PC-9 (cell line): ENCODE measurements at regions not wholly inside any gene's neighbourhood (a gene's known extent, or its start where the extent isn't known, plus 50 kb on each side); places are given as distances from the start of the nearest gene placed in this dataset.

Source experiments
- BruUV-seq: library from RNA; stranded (reverse); fragments of 400-500 nt; replicated peaks from 2 replicates; lab custom pipeline; 2021; lab: Mats Ljungman, UMichigan
- CTCF ChIA-PET: fragments of 300-600 bp; sonication (Branson Sonifier 250); formaldehyde crosslinking; loops from one replicate; lab custom pipeline; 2022; ENCODE audit warnings: antibody characterized with exemption; lab: Charles Lee
- POLR2A ChIA-PET: fragments of 300-600 bp; sonication (Branson Sonifier 250); formaldehyde crosslinking; loops from one replicate; lab custom pipeline; 2022; ENCODE audit warnings: antibody characterized with exemption; ENCODE audit not compliant: unreplicated experiment; lab: Charles Lee
- DNase-seq, 2 experiments: peaks; one replicate each; pipeline versions ENCODE4 v3.0.0 to v3.0.0-alpha.2; 2015 to 2022; ENCODE audit warnings: mixed read lengths in 1 of 2
- H2AFZ ChIP-seq: fragments of 200-600 bp; sonication (generic); 2 replicates; pipeline ENCODE4 v1.8.1; 2017; ENCODE audit warnings: antibody characterized with exemption
- H3F3A ChIP-seq: fragments of 200-600 bp; sonication (generic); 2 replicates; pipeline ENCODE4 v1.8.1; 2017; ENCODE audit warnings: antibody characterized with exemption, mild to moderate bottlenecking, low read depth; ENCODE audit not compliant: insufficient read depth
- H3K27ac ChIP-seq: fragments of 200-600 bp; sonication (generic); 2 replicates; pipeline ENCODE4 v1.6.1; 2016; ENCODE audit warnings: mixed run types
- H3K27me3 ChIP-seq: fragments of 200-600 bp; sonication (generic); 2 replicates; pipeline ENCODE4 v1.6.1; 2016; ENCODE audit warnings: low read depth, mixed run types; ENCODE audit not compliant: insufficient read depth
- H3K36me3 ChIP-seq: fragments of 200-600 bp; sonication (generic); 2 replicates; pipeline ENCODE4 v1.6.1; 2016; ENCODE audit warnings: low read depth, mixed run types
- H3K4me1 ChIP-seq: fragments of 200-600 bp; sonication (generic); replicated peaks from 2 replicates; pipeline ENCODE4 v1.6.1; 2016; ENCODE audit warnings: mixed run types; ENCODE audit not compliant: insufficient read depth
- H3K4me2 ChIP-seq: fragments of 200-600 bp; sonication (generic); 2 replicates; pipeline ENCODE4 v1.6.1; 2017; ENCODE audit warnings: mixed run types
- H3K4me3 ChIP-seq: fragments of 200-600 bp; sonication (generic); 2 replicates; pipeline ENCODE4 v1.6.1; 2016; ENCODE audit warnings: mixed run types
- H3K79me2 ChIP-seq: fragments of 200-600 bp; sonication (generic); 2 replicates; pipeline ENCODE4 v1.6.1; 2017; ENCODE audit warnings: low read depth, mixed run types
- H3K9me2 ChIP-seq: fragments of 200-600 bp; sonication (generic); 2 replicates; pipeline ENCODE4 v1.8.1; 2017; ENCODE audit warnings: mild to moderate bottlenecking; ENCODE audit not compliant: insufficient read depth
- H3K9me3 ChIP-seq: fragments of 200-600 bp; sonication (generic); 2 replicates; pipeline ENCODE4 v1.8.1; 2016; ENCODE audit warnings: low read depth; ENCODE audit not compliant: insufficient read depth
- H4K20me1 ChIP-seq: fragments of 200-600 bp; sonication (generic); 2 replicates; pipeline ENCODE4 v1.8.1; 2017; ENCODE audit not compliant: insufficient read depth
- CTCF ChIP-seq: fragments of 200-600 bp; sonication (generic); conservative IDR thresholded peaks from 2 replicates; pipeline ENCODE4 v1.6.1; 2017; ENCODE audit warnings: mixed run types, antibody characterized with exemption, mild to moderate bottlenecking, moderate library complexity
- EZH2 ChIP-seq: fragments of 200-600 bp; sonication (generic); IDR thresholded peaks from 2 replicates; pipeline ENCODE4 v1.8.0; 2017; ENCODE audit warnings: antibody characterized with exemption, low read depth
- intact Hi-C: fragments of 100-400 bp; cut with micrococcal nuclease; formaldehyde crosslinking; loops from one replicate; pipeline ENCODE4 v1.10.0; 2022; ENCODE audit not compliant: unreplicated experiment

GRCh38 chr2:104385743-104386142, 468.2 kb upstream of the POU3F3 start:
- no peak for TF ChIP-seq CTCF
- TF ChIP-seq EZH2: no peak
- POLR2A ChIA-PET: no interaction called here
- no peaks in the 10 kb centered on the region for H3K79me2 ChIP-seq

DNA sequence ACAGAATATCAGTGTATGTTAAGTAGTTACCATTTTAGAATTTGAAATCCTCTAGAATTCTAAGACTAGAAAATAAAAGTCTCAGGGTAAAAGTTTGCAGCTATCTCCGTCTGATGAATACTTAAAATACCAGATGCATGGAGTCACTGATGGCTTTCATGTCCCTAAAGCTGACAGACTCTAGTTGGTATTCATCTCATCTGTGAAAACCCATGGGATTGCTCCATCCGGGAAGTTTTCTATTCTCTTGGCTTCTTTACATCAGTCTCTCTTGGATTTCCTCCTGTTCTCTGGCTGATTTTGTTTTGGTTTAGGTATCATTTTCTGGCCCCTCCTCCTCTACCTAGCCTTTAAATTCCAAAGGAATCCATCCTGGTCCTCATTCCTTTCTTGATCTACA, 465.6 kb upstream of the POU3F3 start:
- intact Hi-C loops: no loop called here
- Histone ChIP-seq H3K4me1 (no peaks in the 10 kb centered on the region), H3K9me3 (no peaks in the 10 kb centered on the region), H3K4me3 (no peak overlapping the region), H3K79me2 (no peaks in the 10 kb centered on the region), H3K9me2 (no peaks in the 10 kb centered on the region), H3K27me3 (no peaks in the 10 kb centered on the region), H4K20me1 (no peaks in the 10 kb centered on the region), H3K4me2 (no peak overlapping the region), H3F3A (no peaks in the 10 kb centered on the region), H2AFZ (no peak overlapping the region), H3K36me3 (no peaks in the 10 kb centered on the region), H3K27ac (no peak overlapping the region)
- DNase-seq: no peak
- TF ChIP-seq CTCF: no peak
- TF ChIP-seq EZH2: no peak
- ChIA-PET POLR2A (no interaction called here), CTCF (no interaction called here)
- no TSS peak for BruUV-seq

More at GRCh38 chr2:104385743-104386142, 468.2 kb upstream of the POU3F3 start:
- Histone ChIP-seq H3K9me3 (no peaks in the 10 kb centered on the region), H3K9me2 (no peaks in the 10 kb centered on the region), H3K27me3 (no peaks in the 10 kb centered on the region), H4K20me1 (no peaks in the 10 kb centered on the region), H3K27ac (no peak overlapping the region), H3F3A (no peaks in the 10 kb centered on the region), H3K4me3 (no peak overlapping the region), H2AFZ (no peak overlapping the region), H3K36me3 (no peaks in the 10 kb centered on the region), H3K4me2 (no peak overlapping the region), H3K4me1 (no peaks in the 10 kb centered on the region)
- CTCF ChIA-PET: no interaction called here
- intact Hi-C loops: no loop called here
- BruUV-seq: no TSS peak
- DNase-seq: no peak

- Histone ChIP-seq H3K27me3 (peaks cover 12% of the 10 kb centered on the region; the same call in 1 of the 2 replicates), H2AFZ (no peak overlapping the region), H3K4me1 (no peaks in the 10 kb centered on the region), H3K4me3 (no peak overlapping the region), H3F3A (no peaks in the 10 kb centered on the region), H3K79me2 (no peaks in the 10 kb centered on the region), H3K27ac (no peak overlapping the region), H3K36me3 (no peaks in the 10 kb centered on the region), H3K4me2 (no peak overlapping the region), H3K9me3 (no peaks in the 10 kb centered on the region), H3K9me2 (no peaks in the 10 kb centered on the region), H4K20me1 (no peaks in the 10 kb centered on the region)
- ChIA-PET POLR2A (no interaction called here), CTCF (no interaction called here)
- DNase-seq: no peak
- BruUV-seq: no TSS peak
- no peak for TF ChIP-seq EZH2
- no peak for TF ChIP-seq CTCF
- intact Hi-C loops: no loop called here
These were observed 451.1 kb upstream of the POU3F3 start for GRCh38 chr2:104402825-104403224.
